ENCODE measurements at regions not wholly inside any gene's neighbourhood (a gene's known extent, or its start where the extent isn't known, plus 50 kb on each side); places are given as distances from the start of the nearest gene placed in this dataset.

- no peak for TF ChIP-seq ZBTB11 (tag by site-specific recombination; conservative IDR thresholded peaks at IDR 0.05; ENCODE audit: low read depth)
- no peak for TF ChIP-seq ZIC2 (tag by site-specific recombination; IDR thresholded peaks at IDR 0.05)
- TF ChIP-seq ZNF302 (tag by site-specific recombination; IDR thresholded peaks at IDR 0.05; ENCODE audit: low read depth), result no peak
- peak; percentile 72 for TF ChIP-seq ZNF843 (tag by site-specific recombination; IDR thresholded peaks at IDR 0.05)
- TF ChIP-seq ZNF560 (tag by site-specific recombination; IDR thresholded peaks at IDR 0.05; ENCODE audit: borderline replicate concordance), result no peak
- TF ChIP-seq ZSCAN23 (tag by site-specific recombination; IDR thresholded peaks at IDR 0.05), result no peak
- TF ChIP-seq ZNF701 (tag by site-specific recombination; IDR thresholded peaks at IDR 0.05), result no peak
- no peak for TF ChIP-seq ZNF529 (tag by site-specific recombination; IDR thresholded peaks at IDR 0.05; ENCODE audit: insufficient replicate concordance)
- no peak for TF ChIP-seq ZNF335 (tag by site-specific recombination; conservative IDR thresholded peaks at IDR 0.05)
- TF ChIP-seq ZNF37A (tag by site-specific recombination; IDR thresholded peaks at IDR 0.05), result no peak
- TF ChIP-seq ZNF585B (tag by site-specific recombination; IDR thresholded peaks at IDR 0.05), result no peak
- TF ChIP-seq BCL11A (tag by site-specific recombination; IDR thresholded peaks at IDR 0.05; ENCODE audit: low read depth), result no peak
- TF ChIP-seq ZNF366 (tag by site-specific recombination; conservative IDR thresholded peaks at IDR 0.05), result no peak
- TF ChIP-seq, protein P1, sequence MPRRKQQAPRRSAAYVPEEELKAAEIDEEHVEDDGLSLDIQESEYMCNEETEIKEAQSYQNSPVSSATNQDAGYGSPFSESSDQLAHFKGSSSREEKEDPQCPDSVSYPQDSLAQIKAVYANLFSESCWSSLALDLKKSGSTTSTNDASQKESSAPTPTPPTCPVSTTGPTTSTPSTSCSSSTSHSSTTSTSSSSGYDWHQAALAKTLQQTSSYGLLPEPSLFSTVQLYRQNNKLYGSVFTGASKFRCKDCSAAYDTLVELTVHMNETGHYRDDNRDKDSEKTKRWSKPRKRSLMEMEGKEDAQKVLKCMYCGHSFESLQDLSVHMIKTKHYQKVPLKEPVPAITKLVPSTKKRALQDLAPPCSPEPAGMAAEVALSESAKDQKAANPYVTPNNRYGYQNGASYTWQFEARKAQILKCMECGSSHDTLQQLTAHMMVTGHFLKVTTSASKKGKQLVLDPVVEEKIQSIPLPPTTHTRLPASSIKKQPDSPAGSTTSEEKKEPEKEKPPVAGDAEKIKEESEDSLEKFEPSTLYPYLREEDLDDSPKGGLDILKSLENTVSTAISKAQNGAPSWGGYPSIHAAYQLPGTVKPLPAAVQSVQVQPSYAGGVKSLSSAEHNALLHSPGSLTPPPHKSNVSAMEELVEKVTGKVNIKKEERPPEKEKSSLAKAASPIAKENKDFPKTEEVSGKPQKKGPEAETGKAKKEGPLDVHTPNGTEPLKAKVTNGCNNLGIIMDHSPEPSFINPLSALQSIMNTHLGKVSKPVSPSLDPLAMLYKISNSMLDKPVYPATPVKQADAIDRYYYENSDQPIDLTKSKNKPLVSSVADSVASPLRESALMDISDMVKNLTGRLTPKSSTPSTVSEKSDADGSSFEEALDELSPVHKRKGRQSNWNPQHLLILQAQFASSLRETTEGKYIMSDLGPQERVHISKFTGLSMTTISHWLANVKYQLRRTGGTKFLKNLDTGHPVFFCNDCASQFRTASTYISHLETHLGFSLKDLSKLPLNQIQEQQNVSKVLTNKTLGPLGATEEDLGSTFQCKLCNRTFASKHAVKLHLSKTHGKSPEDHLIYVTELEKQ (tag by site-specific recombination; IDR thresholded peaks at IDR 0.05; ENCODE audit: borderline replicate concordance), result no peak; the same call in 1 of the 2 replicates
- TF ChIP-seq, protein P2, sequence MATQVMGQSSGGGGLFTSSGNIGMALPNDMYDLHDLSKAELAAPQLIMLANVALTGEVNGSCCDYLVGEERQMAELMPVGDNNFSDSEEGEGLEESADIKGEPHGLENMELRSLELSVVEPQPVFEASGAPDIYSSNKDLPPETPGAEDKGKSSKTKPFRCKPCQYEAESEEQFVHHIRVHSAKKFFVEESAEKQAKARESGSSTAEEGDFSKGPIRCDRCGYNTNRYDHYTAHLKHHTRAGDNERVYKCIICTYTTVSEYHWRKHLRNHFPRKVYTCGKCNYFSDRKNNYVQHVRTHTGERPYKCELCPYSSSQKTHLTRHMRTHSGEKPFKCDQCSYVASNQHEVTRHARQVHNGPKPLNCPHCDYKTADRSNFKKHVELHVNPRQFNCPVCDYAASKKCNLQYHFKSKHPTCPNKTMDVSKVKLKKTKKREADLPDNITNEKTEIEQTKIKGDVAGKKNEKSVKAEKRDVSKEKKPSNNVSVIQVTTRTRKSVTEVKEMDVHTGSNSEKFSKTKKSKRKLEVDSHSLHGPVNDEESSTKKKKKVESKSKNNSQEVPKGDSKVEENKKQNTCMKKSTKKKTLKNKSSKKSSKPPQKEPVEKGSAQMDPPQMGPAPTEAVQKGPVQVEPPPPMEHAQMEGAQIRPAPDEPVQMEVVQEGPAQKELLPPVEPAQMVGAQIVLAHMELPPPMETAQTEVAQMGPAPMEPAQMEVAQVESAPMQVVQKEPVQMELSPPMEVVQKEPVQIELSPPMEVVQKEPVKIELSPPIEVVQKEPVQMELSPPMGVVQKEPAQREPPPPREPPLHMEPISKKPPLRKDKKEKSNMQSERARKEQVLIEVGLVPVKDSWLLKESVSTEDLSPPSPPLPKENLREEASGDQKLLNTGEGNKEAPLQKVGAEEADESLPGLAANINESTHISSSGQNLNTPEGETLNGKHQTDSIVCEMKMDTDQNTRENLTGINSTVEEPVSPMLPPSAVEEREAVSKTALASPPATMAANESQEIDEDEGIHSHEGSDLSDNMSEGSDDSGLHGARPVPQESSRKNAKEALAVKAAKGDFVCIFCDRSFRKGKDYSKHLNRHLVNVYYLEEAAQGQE (tag by site-specific recombination; IDR thresholded peaks at IDR 0.05), result no peak
- TF ChIP-seq PRDM1 (tag by site-specific recombination; IDR thresholded peaks at IDR 0.05), result no peak
- TF ChIP-seq ZNF777 (tag by site-specific recombination; IDR thresholded peaks at IDR 0.05; ENCODE audit: borderline replicate concordance), result no peak
- no peak for TF ChIP-seq ZNF221 (tag by site-specific recombination; IDR thresholded peaks at IDR 0.05; ENCODE audit: borderline replicate concordance)
- no peak for TF ChIP-seq ZBTB17 (tag by site-specific recombination; IDR thresholded peaks at IDR 0.05)
- TF ChIP-seq, protein P3, sequence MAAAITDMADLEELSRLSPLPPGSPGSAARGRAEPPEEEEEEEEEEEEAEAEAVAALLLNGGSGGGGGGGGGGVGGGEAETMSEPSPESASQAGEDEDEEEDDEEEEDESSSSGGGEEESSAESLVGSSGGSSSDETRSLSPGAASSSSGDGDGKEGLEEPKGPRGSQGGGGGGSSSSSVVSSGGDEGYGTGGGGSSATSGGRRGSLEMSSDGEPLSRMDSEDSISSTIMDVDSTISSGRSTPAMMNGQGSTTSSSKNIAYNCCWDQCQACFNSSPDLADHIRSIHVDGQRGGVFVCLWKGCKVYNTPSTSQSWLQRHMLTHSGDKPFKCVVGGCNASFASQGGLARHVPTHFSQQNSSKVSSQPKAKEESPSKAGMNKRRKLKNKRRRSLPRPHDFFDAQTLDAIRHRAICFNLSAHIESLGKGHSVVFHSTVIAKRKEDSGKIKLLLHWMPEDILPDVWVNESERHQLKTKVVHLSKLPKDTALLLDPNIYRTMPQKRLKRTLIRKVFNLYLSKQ (tag by site-specific recombination; IDR thresholded peaks at IDR 0.05; ENCODE audit: borderline replicate concordance), result no peak
- no peak for TF ChIP-seq HOXA7 (CRISPR knock-in tag; IDR thresholded peaks at IDR 0.05; ENCODE audit: borderline replicate concordance)
- no peak for TF ChIP-seq ZNF214 (tag by site-specific recombination; IDR thresholded peaks at IDR 0.05; ENCODE audit: borderline replicate concordance)
Measured at GRCh38 chr2:18976168-18976961, 382.1 kb downstream of the OSR1 start (continued).

All from HEK293 (cell line).